Activated B cell treated with CpG ODN at 0.5 μM for 24 hours (primary cell): ENCODE measurements at regions not wholly inside any gene's neighbourhood (a gene's known extent, or its start where the extent isn't known, plus 50 kb on each side); places are given as distances from the start of the nearest gene placed in this dataset.

Experiments used
- ATAC-seq: fragments of 200-7000 bp; cut with Tn5 transposase; one replicate; pipeline ENCODE4 v1.10.0; 2021; ENCODE audit warnings: low read depth, mild to moderate bottlenecking, moderate library complexity
- CTCF ChIA-PET: fragments of 350-600 bp; sonication (Branson Sonifier 250); formaldehyde crosslinking; loops from one replicate; lab custom pipeline; 2021; ENCODE audit warnings: antibody characterized with exemption; lab: Charles Lee
- POLR2A ChIA-PET: fragments of 350-600 bp; sonication (Branson Sonifier 250); formaldehyde crosslinking; loops from one replicate; lab custom pipeline; 2021; ENCODE audit warnings: antibody characterized with exemption; lab: Charles Lee
- DNase-seq: peaks from one replicate; pipeline ENCODE4 v3.0.0; 2022
- H3K27ac Mint-ChIP-seq: one replicate; pipeline ENCODE4 v1.8.0; 2020; ENCODE audit warnings: mixed read lengths
- H3K27me3 Mint-ChIP-seq: one replicate; pipeline ENCODE4 v1.8.0; 2021; ENCODE audit warnings: mixed read lengths
- H3K36me3 Mint-ChIP-seq: one replicate; pipeline ENCODE4 v1.8.0; 2021; ENCODE audit warnings: low read depth, mixed read lengths
- H3K4me1 Mint-ChIP-seq: one replicate; pipeline ENCODE4 v1.8.0; 2021; ENCODE audit warnings: mixed read lengths
- H3K4me3 Mint-ChIP-seq: one replicate; pipeline ENCODE4 v1.8.0; 2020; ENCODE audit warnings: mild to moderate bottlenecking, mixed read lengths
- H3K9me3 Mint-ChIP-seq: one replicate; pipeline ENCODE4 v1.8.0; 2020; ENCODE audit warnings: mixed read lengths
- CTCF ChIP-seq: fragments of 200-600 bp; IDR thresholded peaks from one replicate; pipeline ENCODE4 v1.8.0; 2022; ENCODE audit warnings: antibody characterized with exemption, mild to moderate bottlenecking
- intact Hi-C: fragments of 100-400 bp; cut with micrococcal nuclease; formaldehyde crosslinking; loops from one replicate; pipeline ENCODE4 v1.15.1; 2024

- DNase-seq (no peak), ATAC-seq (no peak)
- intact Hi-C loops, result no loop called here
- no peak for TF ChIP-seq CTCF
- H3K27me3 Mint-ChIP-seq, result no peaks in the 10 kb centered on the region
- H3K4me3 Mint-ChIP-seq, result no peak overlapping the region
- no peaks in the 10 kb centered on the region for H3K9me3 Mint-ChIP-seq
- ChIA-PET POLR2A (no interaction called here), CTCF (no interaction called here)
- no peaks in the 10 kb centered on the region for H3K4me1 Mint-ChIP-seq
- no peak overlapping the region for H3K27ac Mint-ChIP-seq
- no peaks in the 10 kb centered on the region for H3K36me3 Mint-ChIP-seq
Observed at GRCh38 chr2:21715887-21716286, 592.1 kb downstream of the TDRD15 start.

DNA sequence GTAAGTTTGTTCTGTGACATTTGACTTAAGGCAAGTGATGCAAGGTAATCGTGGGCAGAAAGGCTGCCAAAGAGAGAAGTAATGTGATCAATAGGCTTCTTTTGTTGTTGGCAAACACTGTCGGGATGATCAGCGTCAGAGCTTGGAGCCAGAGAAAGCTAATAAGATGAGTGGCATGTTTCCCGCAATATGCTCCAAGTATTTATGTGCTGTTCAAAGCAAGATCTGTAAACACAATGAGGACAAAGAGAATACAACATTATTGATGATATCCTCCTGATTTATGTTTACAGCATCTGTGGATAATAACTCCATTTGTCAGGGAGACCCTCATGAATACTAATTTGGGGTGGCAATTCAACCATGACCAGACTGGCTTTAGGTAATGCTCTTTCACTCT, 603.3 kb downstream of the TDRD15 start:
- no peaks in the 10 kb centered on the region for H3K4me1 Mint-ChIP-seq
- DNase-seq, result no peak
- H3K36me3 Mint-ChIP-seq, result no peaks in the 10 kb centered on the region
- no peak for ATAC-seq
- peaks cover 2% of the 10 kb centered on the region for H3K9me3 Mint-ChIP-seq
- no peaks in the 10 kb centered on the region for H3K27me3 Mint-ChIP-seq
- ChIA-PET POLR2A (no interaction called here), CTCF (no interaction called here)
- H3K27ac Mint-ChIP-seq, result no peak overlapping the region
- H3K4me3 Mint-ChIP-seq, result no peak overlapping the region
- no peak for TF ChIP-seq CTCF
- intact Hi-C loops, result no loop called here

DNA sequence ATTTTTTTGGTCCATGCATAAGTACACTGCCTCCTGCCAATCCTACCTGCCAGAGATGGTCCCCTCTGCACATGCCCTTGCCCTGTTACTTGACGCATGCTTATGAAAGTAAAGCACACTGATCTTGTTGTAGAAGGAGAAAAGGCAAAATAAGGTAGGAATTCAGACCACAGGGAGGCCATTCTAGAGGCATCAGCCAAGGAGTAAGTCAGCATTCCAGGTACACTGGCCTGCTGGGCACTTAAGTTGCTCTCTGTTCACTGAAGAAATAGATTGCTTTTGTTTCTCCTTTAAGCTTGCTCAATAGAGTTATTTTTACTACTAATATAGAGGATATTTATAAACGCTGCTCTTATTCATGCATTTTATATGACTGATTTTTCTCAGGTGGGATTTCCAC, 604.4 kb downstream of the TDRD15 start:
- DNase-seq (no peak), ATAC-seq (no peak)
- ChIA-PET CTCF (no interaction called here), POLR2A (no interaction called here)
- H3K4me3 Mint-ChIP-seq, result no peak overlapping the region
- no peak for TF ChIP-seq CTCF
- H3K4me1 Mint-ChIP-seq, result no peaks in the 10 kb centered on the region
- H3K27me3 Mint-ChIP-seq, result no peaks in the 10 kb centered on the region
- no peak overlapping the region for H3K27ac Mint-ChIP-seq
- intact Hi-C loops, result no loop called here
- H3K9me3 Mint-ChIP-seq, result peaks cover 5% of the 10 kb centered on the region
- H3K36me3 Mint-ChIP-seq, result no peaks in the 10 kb centered on the region

- no peak for TF ChIP-seq CTCF
- Mint-ChIP-seq H3K4me1 (no peaks in the 10 kb centered on the region), H3K4me3 (no peak overlapping the region), H3K27me3 (no peaks in the 10 kb centered on the region), H3K36me3 (no peaks in the 10 kb centered on the region), H3K9me3 (peaks cover 5% of the 10 kb centered on the region), H3K27ac (no peak overlapping the region)
- no peak for DNase-seq
- ChIA-PET POLR2A (no interaction called here), CTCF (no interaction called here)
- no peak for ATAC-seq
- intact Hi-C loops, result no loop called here
Observed at GRCh38 chr2:21730141-21730540, 606.4 kb downstream of the TDRD15 start.

DNA sequence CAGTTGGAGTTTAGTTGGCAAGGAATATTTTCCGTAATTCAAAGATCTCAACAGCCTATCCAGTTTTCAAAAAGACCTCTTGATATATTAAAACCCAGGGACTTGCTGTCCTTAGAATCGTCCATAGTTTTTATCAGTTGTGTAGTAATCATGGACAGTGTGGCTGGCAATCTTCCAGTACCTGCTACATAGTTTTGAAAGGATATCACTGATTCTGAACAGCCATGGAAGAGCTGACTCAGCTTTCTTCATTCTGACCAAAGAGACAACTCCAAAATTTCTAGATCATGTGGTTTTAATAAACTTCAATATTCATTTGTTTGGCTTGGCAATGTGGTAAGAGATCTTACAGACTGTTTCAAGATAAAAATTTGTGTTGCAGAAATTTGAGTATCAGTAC, 616.7 kb downstream of the TDRD15 start:
- ATAC-seq (no peak), DNase-seq (no peak)
- ChIA-PET POLR2A (no interaction called here), CTCF (no interaction called here)
- peaks cover 4% of the 10 kb centered on the region for H3K9me3 Mint-ChIP-seq
- no peak overlapping the region for H3K27ac Mint-ChIP-seq
- TF ChIP-seq CTCF, result no peak
- no peaks in the 10 kb centered on the region for H3K36me3 Mint-ChIP-seq
- intact Hi-C loops, result no loop called here
- H3K4me1 Mint-ChIP-seq, result no peaks in the 10 kb centered on the region
- H3K27me3 Mint-ChIP-seq, result no peaks in the 10 kb centered on the region
- no peak overlapping the region for H3K4me3 Mint-ChIP-seq
